Testis (tissue), 2 donors: ENCODE measurements at regions not wholly inside any gene's neighbourhood (a gene's known extent, or its start where the extent isn't known, plus 50 kb on each side); places are given as distances from the start of the nearest gene placed in this dataset.

ENCODE experiments used
- DNase-seq: peaks from one replicate; pipeline ENCODE4 v3.0.0-alpha.2; 2019
- H3K27ac ChIP-seq, 2 donors: fragments of 200-600 bp; sonication (generic); one replicate each; pipeline ENCODE4 v1.5.1; 2019
- H3K27me3 ChIP-seq: fragments of 200-600 bp; sonication (generic); one replicate; pipeline ENCODE4 v1.5.1; 2019
- H3K36me3 ChIP-seq: fragments of 200-600 bp; sonication (generic); one replicate; pipeline ENCODE4 v1.5.1; 2017; ENCODE audit warnings: low read depth; ENCODE audit errors: missing control alignments
- H3K4me1 ChIP-seq: fragments of 200-600 bp; sonication (generic); one replicate; pipeline ENCODE4 v1.5.1; 2019
- H3K4me3 ChIP-seq, 2 donors: fragments of 200-600 bp; sonication (generic); one replicate each; pipeline ENCODE4 v1.5.1; 2017 to 2019
- H3K9me3 ChIP-seq: fragments of 200-600 bp; sonication (generic); one replicate; pipeline ENCODE4 v1.5.1; 2017
- POLR2A ChIP-seq: fragments of 450-650 bp; IDR thresholded peaks from one replicate; pipeline ENCODE4 v1.6.1; 2017; ENCODE audit warnings: antibody characterized with exemption, mild to moderate bottlenecking, moderate library complexity
- WGBS, 2 donors: methylation state at CpG; one replicate each; pipeline ENCODE4 v1.1.5; 2018; 5-methylcytosine and 5-hydroxymethylcytosine counted together
- intact Hi-C: fragments of 100-400 bp; cut with DNase I; formaldehyde crosslinking; loops from one replicate; pipeline ENCODE4 v1.15.1; 2023; ENCODE audit warnings: low total_unique reads
- TF ChIP-seq, protein P1 (sequence below), 3 experiments: fragments of 450-650 bp in 2 of 3; fragments of 200-600 bp in 1 of 3; sonication (generic) in 1 of 3; IDR thresholded peaks; one replicate each; pipeline ENCODE4 v1.5.1; 2016 to 2019; ENCODE audit warnings: antibody characterized with exemption in 3 of 3, mild to moderate bottlenecking in 2 of 3, moderate library complexity in 1 of 3

DNA sequence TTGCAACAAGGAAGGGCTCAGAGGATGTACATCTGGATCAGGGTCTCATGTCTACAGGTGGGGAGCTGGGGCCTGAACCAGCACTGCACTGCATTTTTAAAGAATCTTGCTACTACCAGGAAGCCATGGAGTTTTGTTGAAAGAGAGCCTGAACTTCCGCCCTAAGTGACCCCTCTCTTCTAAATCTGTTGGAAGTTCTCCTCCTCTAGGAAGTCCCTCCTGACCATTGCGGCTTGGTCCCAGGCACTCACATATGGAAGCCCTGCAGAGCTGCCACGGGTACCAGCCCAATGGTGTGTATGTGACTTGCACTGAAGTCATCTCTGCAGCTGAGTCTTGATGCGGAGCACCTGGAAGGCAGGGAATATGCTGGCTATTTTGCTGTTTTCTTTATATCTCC is 192.0 kb upstream of the GALNT2 start:
- no peak overlapping the region for H3K27ac ChIP-seq
- no peak for DNase-seq
- no peak overlapping the region for H3K4me3 ChIP-seq
- intact Hi-C loops: no loop called here
- H3K9me3 ChIP-seq: no peaks in the 10 kb centered on the region
- H3K4me1 ChIP-seq: no peaks in the 10 kb centered on the region
- TF ChIP-seq, protein P1, sequence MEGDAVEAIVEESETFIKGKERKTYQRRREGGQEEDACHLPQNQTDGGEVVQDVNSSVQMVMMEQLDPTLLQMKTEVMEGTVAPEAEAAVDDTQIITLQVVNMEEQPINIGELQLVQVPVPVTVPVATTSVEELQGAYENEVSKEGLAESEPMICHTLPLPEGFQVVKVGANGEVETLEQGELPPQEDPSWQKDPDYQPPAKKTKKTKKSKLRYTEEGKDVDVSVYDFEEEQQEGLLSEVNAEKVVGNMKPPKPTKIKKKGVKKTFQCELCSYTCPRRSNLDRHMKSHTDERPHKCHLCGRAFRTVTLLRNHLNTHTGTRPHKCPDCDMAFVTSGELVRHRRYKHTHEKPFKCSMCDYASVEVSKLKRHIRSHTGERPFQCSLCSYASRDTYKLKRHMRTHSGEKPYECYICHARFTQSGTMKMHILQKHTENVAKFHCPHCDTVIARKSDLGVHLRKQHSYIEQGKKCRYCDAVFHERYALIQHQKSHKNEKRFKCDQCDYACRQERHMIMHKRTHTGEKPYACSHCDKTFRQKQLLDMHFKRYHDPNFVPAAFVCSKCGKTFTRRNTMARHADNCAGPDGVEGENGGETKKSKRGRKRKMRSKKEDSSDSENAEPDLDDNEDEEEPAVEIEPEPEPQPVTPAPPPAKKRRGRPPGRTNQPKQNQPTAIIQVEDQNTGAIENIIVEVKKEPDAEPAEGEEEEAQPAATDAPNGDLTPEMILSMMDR (IDR thresholded peaks at IDR 0.05): no peak
- no peak for TF ChIP-seq POLR2A
- H3K27me3 ChIP-seq: no peaks in the 10 kb centered on the region
- no peaks in the 10 kb centered on the region for H3K36me3 ChIP-seq
- 93 to 97% methylated on average over 4 of the region's 4 CpGs for WGBS, 2 donors

DNA sequence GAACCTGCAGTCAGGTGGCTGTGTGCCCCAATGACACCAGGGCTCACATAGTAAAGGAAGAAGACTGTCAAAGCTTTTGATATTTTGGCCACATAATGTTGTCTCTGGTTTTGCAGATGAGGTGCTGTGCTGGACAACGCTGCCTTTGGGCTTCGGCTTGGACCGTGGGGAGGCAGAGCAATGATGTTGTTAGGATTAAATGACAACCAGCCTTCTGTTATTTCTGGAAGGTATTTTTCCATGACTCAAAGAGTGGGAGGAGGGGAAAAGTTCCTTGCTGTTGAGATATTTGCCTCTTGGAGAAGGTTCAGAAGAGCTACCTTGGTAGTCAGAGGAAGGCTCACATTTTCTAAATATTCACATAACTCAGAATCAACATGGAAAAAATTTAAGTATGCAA is 187.3 kb upstream of the GALNT2 start:
- no peaks in the 10 kb centered on the region for H3K9me3 ChIP-seq
- no peaks in the 10 kb centered on the region for H3K27me3 ChIP-seq
- H3K4me3 ChIP-seq: no peak overlapping the region
- no peak overlapping the region for H3K27ac ChIP-seq
- DNase-seq: no peak
- no peak for TF ChIP-seq POLR2A
- TF ChIP-seq, protein P1 (IDR thresholded peaks at IDR 0.05): no peak
- no peaks in the 10 kb centered on the region for H3K36me3 ChIP-seq
- 83 to 92% methylated on average over 3 of the region's 3 CpGs for WGBS, 2 donors
- intact Hi-C loops: no loop called here
- no peaks in the 10 kb centered on the region for H3K4me1 ChIP-seq

DNA sequence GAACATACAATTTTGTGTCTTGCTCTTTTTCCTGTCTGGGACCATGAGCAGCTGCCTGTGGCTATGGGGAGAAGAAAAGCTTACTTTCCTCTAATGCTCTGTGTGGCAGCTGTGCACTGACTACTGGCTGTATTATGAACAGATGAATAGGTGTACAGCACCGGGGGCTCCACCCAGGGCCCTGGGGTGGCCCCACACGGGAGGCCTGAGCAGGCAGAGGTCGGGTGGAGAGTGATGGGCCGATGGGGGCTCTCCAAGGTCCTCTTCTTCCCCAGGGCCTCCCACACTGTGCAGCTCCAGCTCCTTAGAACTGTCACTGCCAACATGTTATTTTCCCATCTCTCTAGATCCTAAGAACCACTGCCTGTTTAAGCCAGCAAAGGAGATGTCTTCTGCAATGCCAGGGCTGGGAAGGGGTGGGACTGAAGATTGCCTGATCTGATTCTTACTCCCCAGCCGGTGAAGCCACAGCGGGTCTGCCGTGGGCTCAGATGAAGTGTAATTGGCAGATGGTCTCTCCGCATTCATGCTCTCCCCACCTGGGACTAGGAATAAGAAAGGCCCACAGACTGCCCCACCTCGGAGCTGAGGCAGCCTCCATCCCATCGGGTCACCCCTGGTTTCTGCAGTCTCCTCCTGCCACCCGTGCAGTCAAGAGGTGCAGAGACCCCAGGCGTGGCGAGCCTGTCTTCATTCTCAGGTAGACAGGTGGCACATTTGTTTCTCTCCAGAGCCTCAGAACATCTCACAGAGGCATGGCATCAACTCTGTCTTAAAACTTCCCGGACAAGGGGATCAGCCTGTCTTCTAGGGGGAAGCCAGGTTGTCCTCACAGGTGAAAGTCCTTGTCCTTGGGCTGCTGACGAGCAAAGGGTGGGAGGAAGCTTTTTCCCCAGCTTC is 186.5 kb upstream of the GALNT2 start:
- intact Hi-C loops: no loop called here
- WGBS, 2 donors: 78 to 80% methylated on average over 8 to 15 of the region's 15 CpGs

DNA sequence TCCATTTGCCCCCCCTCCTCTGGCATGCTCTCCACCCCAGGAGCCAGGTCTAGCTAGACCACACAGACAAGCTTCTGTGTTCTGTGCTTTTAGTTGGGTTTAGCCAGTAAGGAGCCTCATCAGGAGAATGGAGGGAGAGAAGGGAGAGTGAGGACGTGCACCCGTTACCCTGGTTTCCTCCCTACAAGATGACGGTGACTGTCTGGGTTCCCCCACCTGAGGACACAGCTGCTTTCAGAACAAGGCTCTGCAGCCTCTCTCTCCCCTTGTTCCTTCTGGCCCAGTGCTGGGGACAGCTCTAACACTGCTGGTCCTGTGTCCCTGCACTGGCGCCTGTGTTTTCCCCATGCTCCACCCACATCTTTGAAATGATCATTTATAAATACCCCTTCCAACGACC is 184.4 kb upstream of the GALNT2 start:
- DNase-seq: no peak
- WGBS, 2 donors: 74 to 92% methylated on average over 4 to 5 of the region's 5 CpGs
- intact Hi-C loops: no loop called here
- H3K27me3 ChIP-seq: no peaks in the 10 kb centered on the region
- H3K4me1 ChIP-seq: peaks cover 2% of the 10 kb centered on the region
- H3K36me3 ChIP-seq: no peaks in the 10 kb centered on the region
- no peak overlapping the region for H3K27ac ChIP-seq
- TF ChIP-seq, protein P1 (IDR thresholded peaks at IDR 0.05): no peak
- no peak for TF ChIP-seq POLR2A
- no peaks in the 10 kb centered on the region for H3K9me3 ChIP-seq
- H3K4me3 ChIP-seq: no peak overlapping the region

More for the DNA sequence above, 186.5 kb upstream of the GALNT2 start:
- no peak for TF ChIP-seq POLR2A
- TF ChIP-seq, protein P1 (IDR thresholded peaks at IDR 0.05): no peak
- Histone ChIP-seq H3K27me3 (no peaks in the 10 kb centered on the region), H3K4me1 (no peaks in the 10 kb centered on the region), H3K9me3 (no peaks in the 10 kb centered on the region), H3K36me3 (no peaks in the 10 kb centered on the region), H3K4me3 (no peak overlapping the region), H3K27ac (no peak overlapping the region)
- DNase-seq: peak; percentile 4
